Left kidney (tissue), 1 donor: ENCODE measurements at regions not wholly inside any gene's neighbourhood (a gene's known extent, or its start where the extent isn't known, plus 50 kb on each side); places are given as distances from the start of the nearest gene placed in this dataset.

ENCODE experiments used
- DNase-seq: peaks from one replicate; pipeline ENCODE4 v3.0.0-alpha.2; 2013

GRCh38 chr21:15151385-15152103 lies 86.7 kb upstream of the NRIP1 start:
- no peak for DNase-seq

DNA sequence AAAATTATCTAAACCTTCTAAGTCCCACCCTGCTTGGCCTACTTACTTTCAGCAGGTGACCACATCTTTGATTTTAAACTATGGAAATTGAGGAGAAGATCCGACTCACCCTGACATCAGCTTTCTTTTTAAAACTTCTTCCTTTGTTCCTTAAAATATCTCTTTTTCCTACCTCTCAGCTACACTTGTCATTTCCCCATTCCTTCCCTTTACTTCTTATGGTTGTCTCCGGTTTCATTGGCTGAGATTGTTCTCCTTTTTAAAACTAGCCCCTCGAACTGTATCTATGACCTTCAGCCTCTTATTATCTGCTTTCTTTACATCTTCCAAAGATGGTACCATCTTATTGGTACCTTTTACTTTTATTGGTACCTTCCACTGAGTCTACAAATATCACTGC lies 87.8 kb upstream of the NRIP1 start:
- no peak for DNase-seq

GRCh38 chr21:15159382-15160020 lies 94.7 kb upstream of the NRIP1 start:
- no peak for DNase-seq

- DNase-seq: no peak
These were observed 95.3 kb upstream of the NRIP1 start for GRCh38 chr21:15160136-15160535.

- DNase-seq: no peak
These were observed 98.1 kb upstream of the NRIP1 start for GRCh38 chr21:15162921-15163320.

GRCh38 chr21:15164273-15164672 lies 99.5 kb upstream of the NRIP1 start:
- no peak for DNase-seq

- no peak for DNase-seq
These were observed 100.0 kb upstream of the NRIP1 start for GRCh38 chr21:15164678-15165303.

GRCh38 chr21:15170614-15171013 lies 105.8 kb upstream of the NRIP1 start:
- no peak for DNase-seq

- no peak for DNase-seq
These were observed 106.7 kb upstream of the NRIP1 start for GRCh38 chr21:15171546-15171945.

GRCh38 chr21:15172963-15173362 lies 108.2 kb upstream of the NRIP1 start:
- no peak for DNase-seq

DNA sequence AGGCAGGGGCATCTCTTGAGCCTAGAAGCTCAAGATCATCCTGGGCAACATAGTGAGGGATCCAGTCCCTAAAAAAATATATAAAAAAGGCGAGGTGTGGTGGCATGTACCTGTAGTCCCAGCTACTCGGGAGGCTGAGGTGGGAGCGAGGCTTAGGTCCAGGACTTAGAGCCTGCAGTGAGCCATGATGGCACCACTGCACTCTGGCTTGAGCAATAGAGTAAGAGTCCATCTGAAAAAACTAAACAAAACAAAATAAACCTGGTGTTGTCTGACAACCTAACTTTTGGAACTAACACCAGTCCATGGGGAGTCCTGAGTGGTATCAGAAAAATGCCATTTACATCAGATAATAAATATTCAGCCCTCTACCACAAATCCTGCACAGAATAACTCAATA lies 110.1 kb upstream of the NRIP1 start:
- DNase-seq: no peak

DNA sequence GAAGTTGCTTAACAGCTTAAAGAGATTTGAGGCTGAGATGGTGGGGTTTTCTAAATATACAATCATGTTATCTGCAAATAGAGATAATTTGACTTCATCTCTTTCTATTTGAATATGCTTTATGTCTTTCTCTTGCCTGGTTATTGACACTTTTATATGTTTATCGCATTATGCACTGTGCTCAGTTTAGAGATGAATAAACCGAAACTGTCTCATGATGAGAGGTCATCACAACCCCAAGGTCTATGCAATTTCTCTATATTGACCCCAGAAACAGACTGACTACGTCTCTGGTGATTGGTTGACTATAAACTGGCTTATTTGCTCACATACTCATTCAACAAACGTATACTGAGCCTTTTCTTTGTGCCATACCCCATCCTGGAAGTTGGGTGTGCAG lies 117.9 kb upstream of the NRIP1 start:
- no peak for DNase-seq

DNA sequence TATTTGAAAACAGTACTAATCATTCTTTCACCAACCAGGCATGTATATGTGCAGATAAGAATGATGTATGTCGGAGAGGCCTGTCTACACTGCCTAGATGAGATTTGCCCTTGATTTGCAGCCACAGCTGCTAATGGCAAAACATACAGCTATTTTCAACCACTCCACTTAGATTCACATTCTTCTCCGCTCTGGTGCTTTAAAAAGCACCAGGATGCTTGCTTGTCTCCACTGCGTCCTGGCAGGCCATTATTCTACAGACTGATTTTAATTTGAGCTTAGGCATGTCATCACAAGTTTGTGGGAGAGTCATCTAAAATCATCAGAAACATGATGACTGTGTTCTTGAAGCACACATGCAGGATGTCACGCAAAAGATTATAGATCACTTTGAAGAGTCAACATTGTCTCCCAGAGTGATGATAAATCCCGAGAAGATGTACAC lies 119.0 kb upstream of the NRIP1 start:
- DNase-seq: no peak

GRCh38 chr21:15190412-15190811 lies 125.6 kb upstream of the NRIP1 start:
- DNase-seq: no peak

GRCh38 chr21:15190837-15191236 lies 126.0 kb upstream of the NRIP1 start:
- no peak for DNase-seq

GRCh38 chr21:15191342-15191741 lies 126.5 kb upstream of the NRIP1 start:
- no peak for DNase-seq

DNA sequence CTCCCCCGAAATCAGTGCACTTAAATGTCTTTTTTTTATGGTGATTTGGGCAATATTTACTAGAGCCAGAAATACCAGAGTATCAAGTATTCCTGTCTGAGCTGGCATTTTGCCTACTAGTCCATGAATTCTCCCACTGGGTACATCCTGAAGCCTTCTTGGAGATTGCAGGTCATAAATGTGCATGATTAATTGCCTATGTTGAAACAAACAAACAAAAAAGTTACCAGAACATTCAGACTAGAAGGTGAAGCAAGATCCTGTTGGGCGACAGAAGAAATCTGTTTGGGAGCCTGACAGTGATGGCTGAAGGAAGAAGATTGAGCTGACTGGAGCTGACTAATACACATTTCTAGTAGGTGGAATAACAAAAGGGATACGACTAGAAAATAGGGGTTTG lies 127.4 kb upstream of the NRIP1 start:
- peak; percentile 34 for DNase-seq

GRCh38 chr21:15193937-15194336 lies 129.1 kb upstream of the NRIP1 start:
- no peak for DNase-seq

GRCh38 chr21:15195104-15195503 lies 130.3 kb upstream of the NRIP1 start:
- no peak for DNase-seq

DNA sequence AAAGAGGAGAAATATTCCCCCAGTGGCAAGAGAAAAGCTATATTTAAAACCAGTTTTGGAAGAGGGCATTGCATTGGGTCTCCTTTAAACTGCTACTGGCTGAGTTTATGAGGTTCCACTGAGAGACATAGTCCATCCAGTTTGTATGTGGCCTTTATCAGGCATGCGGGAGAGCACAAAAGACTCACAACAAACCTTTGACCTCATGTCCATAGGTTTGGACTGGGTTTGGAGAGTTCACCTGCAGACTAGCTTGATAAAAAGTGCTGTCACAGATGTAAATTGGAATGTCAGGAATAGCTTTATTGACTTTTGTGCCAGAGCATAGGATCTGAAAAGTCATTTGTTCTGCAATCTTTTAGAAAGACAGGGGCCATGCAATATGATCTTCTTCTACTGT lies 131.0 kb upstream of the NRIP1 start:
- no peak for DNase-seq

- no peak for DNase-seq
These were observed 132.9 kb upstream of the NRIP1 start for GRCh38 chr21:15197696-15198095.

DNA sequence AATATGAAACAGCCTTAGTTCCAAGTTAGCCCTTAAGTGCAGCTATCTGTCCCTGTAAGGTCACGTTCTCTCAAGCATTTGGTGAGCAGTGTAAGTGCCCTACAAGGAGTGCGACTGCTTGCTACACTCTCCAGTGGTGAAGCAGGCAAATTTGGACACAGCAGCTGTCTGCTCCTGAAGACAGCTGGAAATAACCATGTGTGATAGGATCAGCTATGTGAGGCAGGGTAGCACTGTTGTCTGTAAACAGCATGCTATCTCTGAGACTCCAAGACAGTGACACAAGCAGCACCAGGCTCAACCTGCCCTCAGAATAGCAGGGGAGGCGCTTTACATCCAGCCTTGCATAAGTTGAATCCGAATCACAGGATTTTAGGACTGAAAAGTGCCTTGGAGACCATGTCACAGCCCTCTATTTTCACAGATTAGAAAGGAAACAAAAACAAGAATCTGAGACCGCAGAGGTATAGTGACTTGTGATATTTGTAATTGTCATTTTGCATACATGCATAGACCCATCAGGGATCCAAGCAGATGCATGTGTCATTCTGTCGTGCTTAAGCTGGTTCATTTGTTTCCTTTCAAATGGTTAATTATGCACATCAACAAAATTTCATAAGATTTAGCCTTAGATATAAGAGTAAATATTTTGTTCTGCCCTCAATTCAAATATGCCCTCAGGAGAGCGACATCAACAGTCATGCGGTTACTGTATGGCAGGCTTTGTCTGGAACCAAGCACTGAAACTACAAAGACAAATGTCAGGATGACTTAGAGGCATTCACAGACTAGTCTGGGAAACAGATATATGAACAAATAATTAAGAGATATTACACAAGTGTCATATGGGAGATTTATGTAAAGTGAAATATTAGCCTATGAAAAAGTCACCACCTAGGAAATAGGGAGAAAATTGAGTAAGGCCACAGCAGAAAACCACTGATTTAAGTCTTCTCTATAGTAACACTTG lies 134.9 kb upstream of the NRIP1 start:
- no peak for DNase-seq
